Activated T-helper 1 cell treated with anti-CD3 and anti-CD28 coated beads, Interleukin-2, amount 50 U/mL, for 16 hours (primary cell): ENCODE measurements at regions not wholly inside any gene's neighbourhood (a gene's known extent, or its start where the extent isn't known, plus 50 kb on each side); places are given as distances from the start of the nearest gene placed in this dataset.

Experiments used
- DNase-seq, 2 donors: peaks; one replicate each; pipeline ENCODE4 v3.0.0-alpha.2; 2020; ENCODE audit warnings: low read depth in 1 of 2, low spot score in 1 of 2

DNA sequence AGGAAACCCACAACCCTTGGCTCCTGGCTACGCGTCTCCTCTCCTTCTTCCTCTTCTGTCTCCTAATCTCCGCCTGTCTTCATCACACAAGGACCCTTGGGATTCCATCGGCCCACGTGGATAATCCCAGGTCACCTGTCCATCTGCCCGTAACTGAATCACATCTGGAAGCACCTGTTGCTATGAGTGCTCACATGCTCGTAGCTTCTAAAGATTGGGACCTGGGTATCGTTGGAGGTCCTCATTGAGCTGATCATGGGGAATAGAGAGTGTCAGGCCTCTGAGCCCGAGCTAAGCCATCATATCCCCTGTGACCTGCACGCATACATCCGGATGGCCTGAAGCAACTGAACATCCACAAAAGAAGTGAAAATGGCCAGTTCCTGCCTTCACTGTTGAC is 175.4 kb downstream of the SHOX start:
- DNase-seq, result no peak

DNA sequence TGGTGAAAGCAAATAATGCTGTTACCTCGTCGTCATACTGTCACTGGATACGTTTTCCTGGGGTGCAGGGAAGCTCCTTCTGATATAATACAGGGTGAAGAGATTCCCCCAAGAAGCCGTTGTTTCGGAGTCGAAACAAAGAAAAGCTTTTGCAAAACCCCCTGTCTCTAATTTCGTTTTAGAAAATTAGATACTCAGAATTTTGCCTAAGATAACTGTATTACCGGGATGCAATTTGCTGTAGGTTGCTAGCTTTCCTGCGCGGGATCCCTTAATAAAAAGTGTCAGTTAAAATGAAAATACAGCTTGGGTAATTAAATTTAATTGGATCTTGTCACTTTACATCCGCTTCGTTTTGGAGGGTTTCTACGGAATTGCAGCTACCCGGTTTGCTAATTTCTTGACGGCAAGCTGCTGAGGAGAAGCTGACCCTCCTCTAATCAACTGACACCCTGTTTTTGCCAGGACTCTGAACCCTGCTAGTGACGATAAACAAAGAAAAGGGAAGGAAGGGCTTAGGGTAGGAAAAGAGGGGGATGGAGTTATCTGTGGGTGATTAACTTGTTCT is 174.6 kb downstream of the SHOX start:
- no peak for DNase-seq

DNA sequence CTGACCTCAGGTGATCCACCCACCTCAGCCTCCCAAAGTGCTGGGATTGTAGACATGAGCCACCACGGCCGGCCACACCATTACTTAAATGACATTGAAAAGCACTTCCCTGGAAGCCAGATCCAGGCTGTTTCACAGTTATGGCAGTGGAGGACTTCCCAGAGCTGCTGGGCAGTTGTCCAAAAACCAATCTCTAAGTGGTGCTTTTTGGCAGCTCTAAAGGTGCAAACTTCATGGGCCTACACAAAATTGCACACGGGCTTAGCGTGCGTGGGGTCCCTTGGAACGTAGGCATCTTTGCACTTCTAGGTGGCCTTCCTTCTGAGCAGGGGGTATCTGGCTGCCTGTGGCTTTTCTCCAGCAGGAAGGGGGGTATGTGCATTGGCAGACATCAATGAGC is 172.3 kb downstream of the SHOX start:
- DNase-seq, result no peak

DNA sequence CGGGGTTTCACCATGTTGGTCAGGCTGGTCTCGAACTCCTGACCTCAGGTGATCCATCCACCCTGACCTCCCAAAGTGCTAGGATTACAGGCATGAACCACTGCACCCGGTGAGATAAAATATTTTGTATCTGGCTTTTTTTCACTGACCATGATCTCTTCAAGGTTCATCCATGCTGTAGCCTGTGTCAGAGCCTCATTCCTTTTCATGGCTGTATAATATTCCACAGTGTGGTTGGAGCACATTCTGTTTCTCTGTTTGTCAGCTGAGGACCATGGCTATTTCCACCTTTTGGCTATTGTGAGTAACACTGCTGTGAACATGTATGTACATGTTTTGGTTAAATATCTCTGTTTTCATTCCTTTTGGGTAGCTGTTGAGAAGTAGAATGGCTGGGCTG is 169.2 kb downstream of the SHOX start:
- no peak for DNase-seq

DNA sequence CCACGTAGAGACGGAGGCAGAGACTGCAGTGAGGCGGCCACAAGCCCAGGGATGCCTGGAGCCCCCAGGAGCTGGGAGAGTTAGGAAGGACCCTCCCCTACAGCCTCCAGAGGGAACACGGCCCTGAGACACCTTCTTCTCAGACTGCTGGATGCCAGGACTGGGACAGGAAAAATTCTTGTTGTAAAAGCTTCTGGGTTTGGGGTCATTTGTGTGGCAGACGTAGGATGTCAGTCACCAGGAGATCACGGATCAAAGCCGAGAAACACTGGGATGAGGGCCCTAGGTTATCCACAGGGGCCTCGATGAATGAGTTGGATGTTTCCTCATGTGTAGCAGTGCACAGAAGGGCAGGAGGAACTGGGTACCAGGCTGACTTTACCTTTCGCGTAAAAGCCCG is 163.7 kb downstream of the SHOX start:
- DNase-seq, result no peak

DNA sequence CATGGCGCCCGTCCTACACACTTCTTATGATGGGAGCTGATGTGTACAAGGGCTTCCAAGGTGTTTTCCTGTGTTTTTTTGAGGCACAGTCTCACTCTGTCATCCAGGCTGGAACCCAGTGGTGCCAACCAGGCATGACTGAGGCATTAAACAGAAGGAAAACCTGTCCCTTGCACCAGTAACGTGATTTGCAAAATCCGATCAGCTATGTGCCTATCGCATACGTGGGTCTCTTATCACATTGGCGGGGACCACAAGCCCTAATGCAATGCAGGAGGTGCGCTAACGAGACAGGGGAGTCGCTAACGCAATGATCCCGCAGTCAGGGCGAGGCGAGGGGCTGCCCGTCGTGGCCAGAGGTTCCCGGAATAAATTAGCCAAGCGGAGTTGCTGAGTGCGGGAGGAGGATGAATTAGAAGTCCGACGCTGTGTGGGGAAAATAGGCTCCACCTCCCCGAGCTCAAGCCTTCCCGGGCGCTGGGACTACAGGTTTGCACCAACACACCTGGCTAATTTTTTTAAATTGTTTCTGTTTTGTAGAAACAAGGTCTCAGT is 162.7 kb downstream of the SHOX start:
- no peak for DNase-seq

DNA sequence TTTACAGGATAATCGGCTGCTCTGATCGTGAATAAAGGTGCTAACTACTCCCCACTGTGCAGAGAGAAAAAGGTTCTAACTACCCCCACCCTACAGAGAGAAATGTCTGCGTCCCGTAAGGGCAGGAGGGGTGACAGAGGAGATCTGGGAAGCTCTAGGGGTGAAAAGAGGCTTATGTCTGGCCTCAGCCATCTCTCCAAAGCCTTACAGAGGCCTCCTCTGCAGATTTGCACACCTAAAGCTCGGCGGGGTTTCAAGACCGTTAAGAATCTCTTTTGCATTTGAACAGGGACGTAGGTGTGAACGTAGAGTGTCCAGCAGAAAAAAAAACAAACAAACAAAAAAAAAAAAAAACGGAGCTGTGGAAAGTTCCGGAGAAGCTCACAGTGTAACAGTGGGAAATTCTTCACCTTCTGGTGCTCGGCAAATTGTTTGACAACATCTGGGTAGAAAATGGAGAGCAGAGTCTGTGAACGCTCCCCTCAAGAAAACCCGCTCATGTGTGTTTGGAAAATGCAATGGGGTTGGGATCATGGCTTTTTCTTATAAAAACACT is 161.0 kb downstream of the SHOX start:
- no peak for DNase-seq

DNA sequence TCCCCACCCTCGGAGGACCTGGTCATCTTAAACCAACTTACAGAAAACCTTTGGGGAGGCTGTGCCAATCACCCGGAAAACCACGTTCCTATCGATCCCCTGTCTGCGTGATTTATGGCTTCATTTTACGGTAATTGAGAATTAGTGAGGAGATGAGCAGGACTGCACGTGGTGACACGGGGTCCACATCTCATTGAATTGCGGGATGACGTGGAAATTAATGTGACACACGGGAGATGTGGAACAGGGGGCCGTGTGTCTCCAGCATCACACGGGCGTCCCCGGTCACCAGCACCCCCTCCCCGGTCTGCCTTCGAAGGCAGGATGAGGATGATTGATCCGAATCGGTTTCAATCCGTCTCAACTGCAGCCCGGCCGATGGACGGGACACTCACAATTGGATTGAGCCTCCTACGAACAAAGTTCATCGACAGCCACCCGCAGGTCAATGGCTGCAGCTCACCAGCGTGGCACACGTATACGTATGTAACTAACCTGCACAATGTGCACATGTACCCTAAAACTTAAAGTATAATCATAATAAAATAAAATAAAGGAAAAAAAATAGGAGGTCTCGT is 160.3 kb downstream of the SHOX start:
- no peak for DNase-seq

DNA sequence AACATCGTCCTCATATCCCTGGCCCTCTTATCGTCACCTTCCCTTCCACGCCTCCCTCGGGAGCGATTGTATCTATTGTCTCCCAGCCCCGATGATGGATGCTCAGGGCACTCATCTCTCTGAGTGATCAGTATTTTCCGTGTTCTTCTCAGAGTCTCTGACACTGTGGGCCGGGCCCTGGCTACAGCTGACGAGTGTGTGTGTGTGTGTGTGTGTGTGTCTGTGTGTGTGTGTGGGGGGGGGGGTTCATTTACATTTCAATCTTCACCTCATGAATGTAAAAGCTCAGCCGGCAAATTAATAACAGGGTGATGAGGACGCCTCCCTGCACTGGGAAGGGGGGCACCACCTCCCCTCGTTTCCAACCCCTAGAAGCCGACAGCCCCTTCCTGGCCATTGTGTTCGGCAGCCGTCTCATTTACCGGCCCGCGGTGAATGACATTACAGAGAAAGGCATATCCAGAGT is 159.5 kb downstream of the SHOX start:
- no peak for DNase-seq

DNA sequence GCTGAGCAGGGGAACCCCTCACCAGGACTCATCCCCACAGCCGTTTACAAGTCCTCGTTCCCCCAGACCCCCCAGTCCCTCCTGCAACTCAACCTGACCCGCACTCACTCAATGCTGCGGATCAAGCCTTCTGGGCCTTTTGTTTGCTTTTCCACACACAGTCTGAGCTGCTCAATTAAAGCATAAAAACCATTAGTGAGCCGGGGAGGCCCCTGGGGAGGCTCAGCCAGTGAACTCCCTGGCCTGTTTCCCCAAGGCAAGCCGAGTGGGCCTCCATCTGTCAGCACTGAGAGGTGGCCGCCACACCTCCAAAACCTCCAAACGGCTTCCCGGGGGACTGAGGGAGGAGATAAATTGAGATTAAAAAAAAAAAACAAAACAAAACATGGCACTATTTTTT is 158.5 kb downstream of the SHOX start:
- DNase-seq, result no peak

DNA sequence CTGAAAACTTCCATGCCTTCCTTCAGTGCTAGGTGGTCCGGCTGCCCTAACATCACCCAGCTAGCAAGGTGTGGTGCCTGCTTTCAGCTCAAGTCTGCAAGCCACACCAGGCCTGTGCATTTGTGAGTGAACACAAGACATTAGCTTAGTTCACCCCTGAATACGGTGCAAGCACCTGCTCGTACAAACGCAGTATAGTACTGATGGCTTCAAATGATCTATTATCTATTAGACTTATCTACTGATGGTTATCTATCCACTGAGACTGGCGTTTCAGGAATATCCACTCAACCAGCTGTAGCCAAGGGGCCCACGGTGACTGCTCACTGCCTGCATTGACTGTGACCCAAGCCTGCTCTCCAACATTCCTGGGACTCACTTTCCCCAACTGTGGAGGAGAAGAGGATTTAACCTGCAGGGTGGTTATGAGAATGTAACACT is 155.9 kb downstream of the SHOX start:
- DNase-seq, result no peak

DNA sequence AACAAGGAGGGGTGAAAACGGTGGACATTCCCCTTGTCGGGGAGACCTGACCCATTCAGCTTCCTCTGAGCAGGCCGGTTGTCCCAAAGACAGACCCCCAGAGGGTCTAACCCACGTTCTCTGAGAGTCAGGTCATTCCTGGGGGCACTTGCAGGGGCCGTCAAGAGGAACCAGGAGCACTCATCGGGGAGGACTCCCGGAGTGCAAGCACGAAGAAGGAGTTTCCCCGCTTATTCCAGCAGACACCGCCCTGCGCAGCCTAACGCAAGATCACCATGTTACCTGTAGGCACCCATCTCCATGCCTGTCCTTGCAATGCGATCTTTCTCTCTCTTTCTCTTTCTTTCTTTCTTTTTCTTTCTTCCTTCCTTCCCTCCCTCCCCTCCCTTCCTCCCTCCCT is 154.2 kb downstream of the SHOX start:
- DNase-seq, result no peak

DNA sequence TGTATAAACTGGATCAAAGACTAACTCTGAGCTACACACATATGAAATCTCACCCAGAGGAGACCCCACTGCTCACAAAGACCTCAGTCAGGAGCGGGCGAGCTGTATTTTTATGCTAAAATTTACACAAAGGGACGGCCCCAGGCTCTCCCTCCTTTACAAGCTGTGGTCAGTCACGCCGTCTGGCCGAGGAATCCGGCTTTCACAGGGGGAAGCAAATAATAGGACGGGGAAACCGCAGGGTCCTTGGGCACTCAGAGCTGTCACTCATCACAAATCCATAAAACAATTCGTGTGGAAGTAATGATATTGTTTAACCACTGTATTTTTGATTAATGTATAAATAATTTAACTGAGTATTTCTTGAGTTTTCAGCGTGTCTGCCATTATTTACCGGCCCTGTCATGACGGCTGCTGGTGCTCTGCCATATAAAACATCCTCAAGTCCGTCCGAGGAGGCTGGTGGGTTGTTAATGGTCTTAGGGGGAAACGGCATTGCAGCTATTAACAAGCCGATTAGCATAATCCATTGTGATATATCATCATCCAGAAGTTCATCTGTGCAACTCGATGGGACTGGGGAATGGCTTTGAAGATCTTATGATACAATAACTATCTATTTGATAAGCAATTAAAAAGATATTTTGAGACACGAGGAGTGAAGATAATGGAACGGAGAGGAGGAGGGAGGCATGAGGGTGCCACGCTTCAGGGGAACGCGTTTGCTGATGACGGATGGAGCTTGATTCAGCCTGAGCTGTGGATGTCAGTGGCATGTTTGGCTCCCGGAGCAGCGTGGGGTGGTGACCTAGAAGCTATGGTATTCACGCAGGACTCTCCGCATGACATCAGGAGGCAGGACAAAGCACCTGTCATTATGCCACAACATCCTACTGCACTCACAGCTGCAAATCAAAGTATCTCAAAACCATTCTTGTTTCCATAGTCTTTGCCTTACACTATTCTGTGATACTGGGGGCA is 150.9 kb downstream of the SHOX start:
- DNase-seq, result no peak

DNA sequence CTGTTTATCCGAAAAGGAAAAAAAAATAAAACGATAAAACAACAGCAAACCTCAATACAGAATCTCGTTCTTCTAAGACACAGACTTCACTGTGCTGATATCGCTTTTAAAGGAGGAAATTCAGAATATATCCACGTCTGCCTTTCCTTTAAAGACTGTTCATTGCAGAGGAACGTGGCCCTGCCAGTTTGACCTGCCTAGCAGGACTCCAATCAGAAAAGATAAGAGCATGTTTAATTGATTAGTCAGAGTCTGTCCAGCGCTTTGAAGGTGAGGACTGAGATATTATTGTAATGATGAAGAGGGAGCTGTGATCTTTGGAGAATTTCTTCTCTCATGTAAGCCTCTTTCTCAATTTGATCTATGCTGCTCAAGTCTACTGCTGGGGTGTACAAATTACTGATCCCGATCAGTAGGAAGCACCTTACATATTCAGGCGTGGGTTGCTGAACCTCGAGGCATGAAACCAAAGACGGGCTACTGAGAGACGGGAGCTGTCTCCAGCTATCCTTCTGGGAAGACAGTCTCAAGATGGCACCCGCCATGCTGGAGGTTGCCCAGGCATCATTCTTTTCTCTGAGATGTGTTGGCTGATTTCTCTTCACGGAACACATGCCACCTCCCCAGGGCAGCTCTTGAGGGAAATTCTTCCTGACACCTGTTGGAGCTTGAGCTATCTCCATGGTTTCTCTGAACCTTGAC is 146.1 kb downstream of the SHOX start:
- no peak for DNase-seq

DNA sequence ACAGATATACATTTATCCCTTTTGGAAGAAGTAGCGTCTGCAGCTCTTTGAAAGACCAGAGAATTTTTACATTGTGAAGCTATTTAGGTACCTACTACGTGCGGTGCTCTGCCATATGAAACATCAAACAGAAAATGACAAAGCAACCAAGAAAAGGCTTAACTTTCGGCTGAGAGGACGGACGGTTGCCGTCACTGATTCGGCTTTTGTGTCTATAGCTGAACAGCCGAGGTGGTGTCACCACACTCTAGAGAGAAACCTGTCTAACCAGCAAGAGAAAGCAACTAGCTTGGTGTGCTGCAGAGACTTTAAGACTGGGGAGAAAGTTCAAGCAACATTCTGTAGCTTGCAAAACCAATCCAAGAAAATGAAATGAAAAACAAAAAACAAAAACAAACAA is 145.5 kb downstream of the SHOX start:
- DNase-seq, result no peak

DNA sequence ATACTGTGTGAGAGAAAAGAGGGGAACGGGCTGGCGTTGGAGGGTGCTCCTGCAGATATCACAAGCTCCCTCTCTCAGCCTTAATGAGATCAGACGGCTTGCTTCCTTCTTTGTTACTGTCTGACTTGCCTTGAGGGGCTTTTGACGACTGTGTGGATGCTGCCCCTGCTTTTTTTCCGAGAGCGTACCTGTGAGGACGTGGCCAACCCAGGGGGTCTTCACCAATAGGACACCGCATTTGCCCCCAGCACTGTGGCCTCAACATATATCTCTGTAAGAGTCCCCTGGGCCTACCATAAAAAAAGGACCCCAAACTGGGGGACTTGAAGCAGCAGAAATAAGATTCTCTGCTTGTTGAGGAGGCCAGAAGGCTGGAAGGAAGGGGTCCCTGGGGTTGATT is 143.9 kb downstream of the SHOX start:
- no peak for DNase-seq

DNA sequence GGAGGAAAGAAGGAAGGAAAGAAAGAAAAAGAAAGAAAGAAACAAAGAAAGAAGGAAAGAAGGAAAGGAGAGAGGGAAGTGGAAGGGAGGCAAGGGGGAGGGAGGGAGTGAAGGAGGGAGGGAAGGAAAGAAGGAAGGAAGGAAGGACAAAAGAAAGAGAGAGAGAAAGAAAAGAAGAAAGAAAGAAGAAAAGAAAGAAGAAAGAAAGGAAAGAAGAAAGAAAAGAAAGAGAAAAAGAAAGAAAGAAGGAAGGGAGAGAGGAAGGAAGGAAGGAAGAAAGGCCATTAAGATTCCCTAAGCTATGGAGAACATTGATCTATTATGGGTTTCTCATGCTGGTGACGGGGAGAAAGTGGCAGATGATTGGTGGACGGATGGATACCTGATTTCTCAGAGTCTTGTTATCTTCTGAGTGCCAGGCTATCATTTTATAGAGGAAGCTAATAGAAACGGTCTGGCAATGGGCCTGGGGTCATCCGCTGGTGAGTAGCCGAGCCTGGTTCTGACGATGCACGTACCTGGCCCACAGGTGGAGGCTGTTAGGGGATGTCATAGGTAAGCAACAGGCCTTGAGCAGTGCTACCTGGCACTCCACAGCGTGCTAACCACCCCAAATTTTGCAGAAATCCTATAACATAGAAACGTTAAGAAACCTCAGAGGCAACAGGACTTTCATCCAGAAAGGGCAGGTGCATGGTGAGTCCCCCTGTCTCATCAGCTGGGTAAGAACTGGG is 142.9 kb downstream of the SHOX start:
- no peak for DNase-seq

DNA sequence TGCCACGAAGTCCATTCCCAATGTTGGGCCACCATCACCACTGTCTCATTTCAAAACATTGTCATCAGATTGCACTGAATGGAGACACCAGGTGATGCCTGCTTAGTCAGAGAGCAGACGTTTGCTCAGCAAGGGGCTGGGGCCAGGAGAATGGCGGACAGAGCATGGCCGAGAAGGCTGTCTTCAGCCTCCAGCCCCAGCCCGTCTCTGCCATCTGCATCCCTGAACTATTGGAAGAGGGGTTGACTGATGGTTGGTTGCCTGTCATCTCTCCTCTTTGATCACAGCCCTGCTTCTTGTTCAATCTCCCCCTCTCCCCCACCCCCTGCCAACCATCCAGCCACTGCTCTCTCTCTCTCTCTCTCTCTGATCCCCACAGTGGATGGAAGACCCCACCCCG is 140.9 kb downstream of the SHOX start:
- no peak for DNase-seq

DNA sequence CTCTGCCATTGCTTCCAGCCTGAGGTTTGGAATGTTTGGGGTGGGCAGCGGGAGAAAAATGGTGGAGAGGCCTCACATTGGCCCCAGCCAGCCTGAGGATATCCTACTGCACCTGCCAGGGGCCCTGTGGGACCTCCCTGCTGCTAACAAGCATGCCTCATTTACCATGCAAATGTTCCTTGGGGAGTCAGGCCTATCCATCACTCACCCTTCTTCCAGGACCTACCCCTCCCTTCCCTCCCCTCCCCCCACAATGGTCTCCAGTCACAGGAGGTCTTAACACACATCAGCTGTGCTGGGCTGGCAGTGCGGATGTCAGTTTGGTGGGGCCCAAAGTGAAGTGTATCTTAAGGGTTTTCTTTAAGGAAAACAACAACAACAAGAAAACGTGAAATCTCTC is 139.2 kb downstream of the SHOX start:
- DNase-seq, result no peak

DNA sequence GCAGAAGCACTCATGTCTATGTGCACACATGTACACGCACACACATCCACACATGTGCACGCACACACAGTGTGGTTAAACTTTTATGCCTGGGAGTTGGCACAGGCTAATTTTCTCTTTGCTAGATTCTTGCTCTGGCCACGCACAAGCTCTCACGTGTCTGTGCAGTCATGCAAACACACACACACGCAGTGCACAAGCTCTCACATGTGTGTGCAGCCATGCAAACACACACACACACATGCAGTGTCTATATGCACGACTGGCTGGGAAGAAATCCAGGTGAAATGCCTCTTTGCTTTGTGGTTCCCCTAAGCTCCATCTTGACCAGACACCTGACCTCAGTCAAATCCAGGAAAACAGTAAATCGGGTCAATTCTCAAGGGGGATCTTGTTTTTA is 138.0 kb downstream of the SHOX start:
- no peak for DNase-seq
